Brain microvascular endothelial cell (primary cell): ENCODE measurements at regions not wholly inside any gene's neighbourhood (a gene's known extent, or its start where the extent isn't known, plus 50 kb on each side); places are given as distances from the start of the nearest gene placed in this dataset.
A peak's percentile ranks its signal among the peaks of the same experiment; 100 is the strongest.

Source experiments
- DNase-seq: peaks from one replicate; pipeline ENCODE4 v3.0.0-alpha.2; 2020
- H3K27ac ChIP-seq: fragments of 250-450 bp; sonication (Bioruptor Pico); 2 replicates; pipeline ENCODE4 v1.5.1; 2020; ENCODE audit warnings: mild to moderate bottlenecking, moderate library complexity
- H3K27me3 ChIP-seq: fragments of 250-450 bp; sonication (Bioruptor Pico); replicated peaks from 2 replicates; pipeline ENCODE4 v1.5.1; 2020; ENCODE audit warnings: mild to moderate bottlenecking
- H3K36me3 ChIP-seq: fragments of 250-450 bp; sonication (Bioruptor Pico); replicated peaks from 2 replicates; pipeline ENCODE4 v1.5.1; 2020; ENCODE audit warnings: mild to moderate bottlenecking
- H3K4me3 ChIP-seq: 2 replicates; pipeline ENCODE4 v1.5.1; 2011; ENCODE audit warnings: low read depth, mild to moderate bottlenecking, control low read depth, low read length, moderate library complexity
- CTCF ChIP-seq: IDR thresholded peaks from 2 replicates; pipeline ENCODE4 v1.5.1; 2011; ENCODE audit warnings: low read depth, mild to moderate bottlenecking, moderate library complexity, low read length, control low read depth, inconsistent platforms; ENCODE audit errors: missing control alignments
- in situ Hi-C: cut with HindIII; loops from 2 replicates; pipeline ENCODE4 v1.10.0; 2017; ENCODE audit warnings: low sequenced_read_pairs, low pct_ligation_motif_present

GRCh38 chr9:13719981-13720676 lies 440.6 kb upstream of the MPDZ start:
- no peaks in the 10 kb centered on the region for H3K27me3 ChIP-seq
- H3K4me3 ChIP-seq: no peak overlapping the region
- H3K27ac ChIP-seq: peak overlapping the region; percentile 56
- in situ Hi-C loops: no loop called here
- no peak for TF ChIP-seq CTCF
- H3K36me3 ChIP-seq: no peaks in the 10 kb centered on the region
- DNase-seq: peak; percentile 87

DNA sequence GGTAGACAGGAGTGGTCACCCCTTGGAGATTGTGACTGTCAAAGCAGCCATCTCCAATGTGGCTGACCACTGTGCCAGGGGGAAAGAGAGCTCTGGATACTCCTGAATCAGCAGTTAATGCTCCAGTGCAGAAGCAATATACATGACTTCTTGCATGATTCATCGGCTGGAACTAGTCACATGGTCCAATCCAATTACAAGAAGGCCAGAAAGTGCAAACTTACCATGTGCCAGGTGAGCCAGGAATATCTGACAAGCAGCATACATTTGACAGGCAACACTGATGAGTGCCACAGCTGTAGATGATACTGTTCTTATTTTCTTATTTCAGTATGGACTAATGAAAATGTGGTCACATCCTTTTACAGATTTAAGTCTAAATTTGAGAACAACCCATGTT lies 440.0 kb upstream of the MPDZ start:
- Histone ChIP-seq H3K4me3 (no peak overlapping the region), H3K36me3 (no peaks in the 10 kb centered on the region), H3K27me3 (no peaks in the 10 kb centered on the region), H3K27ac (peak overlapping the region; percentile 56)
- TF ChIP-seq CTCF: no peak
- peak; percentile 46 for DNase-seq
- in situ Hi-C loops: no loop called here

- peak overlapping the region; percentile 20 for H3K27ac ChIP-seq
- no peaks in the 10 kb centered on the region for H3K27me3 ChIP-seq
- no peak for TF ChIP-seq CTCF
- no peaks in the 10 kb centered on the region for H3K36me3 ChIP-seq
- no peak for DNase-seq
- no peak overlapping the region for H3K4me3 ChIP-seq
- in situ Hi-C loops: no loop called here
Observed at GRCh38 chr9:13718539-13718938, 439.0 kb upstream of the MPDZ start.

- Histone ChIP-seq H3K4me3 (no peak overlapping the region), H3K27me3 (no peaks in the 10 kb centered on the region), H3K36me3 (no peaks in the 10 kb centered on the region), H3K27ac (peak overlapping the region; percentile 20)
- DNase-seq: peak; percentile 16
- in situ Hi-C loops: no loop called here
- no peak for TF ChIP-seq CTCF
Observed at GRCh38 chr9:13718086-13718485, 438.6 kb upstream of the MPDZ start.

GRCh38 chr9:13717322-13718054 lies 438.0 kb upstream of the MPDZ start:
- peak overlapping the region; percentile 20 for H3K27ac ChIP-seq
- H3K4me3 ChIP-seq: no peak overlapping the region
- in situ Hi-C loops: no loop called here
- DNase-seq: peak; percentile 21
- no peaks in the 10 kb centered on the region for H3K27me3 ChIP-seq
- H3K36me3 ChIP-seq: no peaks in the 10 kb centered on the region
- TF ChIP-seq CTCF: no peak
